GM12878 (cell line): ENCODE measurements at regions not wholly inside any gene's neighbourhood (a gene's known extent, or its start where the extent isn't known, plus 50 kb on each side); places are given as distances from the start of the nearest gene placed in this dataset.

Experiments used
- ATAC-seq: fragments of 200-7000 bp; cut with Tn5 transposase; 3 replicates; pipeline ENCODE4 v1.9.1; 2020; ENCODE audit warnings: mild to moderate bottlenecking, moderate library complexity
- BruUV-seq: library from RNA; stranded (reverse); fragments of 400-500 nt; replicated peaks from 2 replicates; lab custom pipeline; 2021; lab: Mats Ljungman, UMichigan
- CTCF ChIA-PET: fragments of 300-600 bp; sonication (Branson Sonifier 250); formaldehyde crosslinking; extraction: SDS; loops from one replicate; lab custom pipeline; 2021; ENCODE audit warnings: inconsistent platforms; lab: Yijun Ruan, JAX
- POLR2A ChIA-PET: fragments of 350-600 bp; formaldehyde crosslinking; extraction: SDS; loops from one replicate; lab custom pipeline; 2021; ENCODE audit warnings: inconsistent platforms; lab: Charles Lee
- RAD21 ChIA-PET: fragments of 300-600 bp; sonication (Branson Sonifier 250); formaldehyde crosslinking; loops from one replicate; lab custom pipeline; 2023; ENCODE audit warnings: antibody characterized with exemption; ENCODE audit not compliant: unreplicated experiment; lab: Charles Lee
- SMC1A ChIA-PET: fragments of 300-600 bp; sonication (Branson Sonifier 250); formaldehyde crosslinking; loops from one replicate; lab custom pipeline; 2023; ENCODE audit not compliant: unreplicated experiment, uncharacterized antibody; lab: Charles Lee
- DNase-seq: peaks from one replicate; pipeline ENCODE4 v3.0.0-alpha.2; 2011; ENCODE audit warnings: low read depth, low spot score
- FAIRE-seq: peaks from 3 replicates; lab custom pipeline; 2011; peaks lifted over from hg19 to GRCh38; lab: Jason Lieb, UNC
- H2AFZ ChIP-seq: 2 replicates; pipeline ENCODE4 v1.6.0; 2011; ENCODE audit warnings: low read depth, low read length, control low read depth; ENCODE audit not compliant: control insufficient read depth
- H3K27ac ChIP-seq: 2 replicates; pipeline ENCODE4 v1.5.1; 2011; ENCODE audit warnings: control low read depth; ENCODE audit not compliant: control insufficient read depth, insufficient read depth
- H3K27me3 ChIP-seq, 2 experiments: replicated peaks in 1 of 2; 2 replicates each; pipeline versions ENCODE4 v1.6.0 to v1.6.1; 2011; ENCODE audit warnings: low read length in 1 of 2; ENCODE audit not compliant: control insufficient read depth in 2 of 2, insufficient read depth in 2 of 2
- H3K36me3 ChIP-seq, 2 experiments: 2 replicates each; pipeline ENCODE4 v1.5.1; 2011; ENCODE audit warnings: low read length in 1 of 2; ENCODE audit not compliant: control insufficient read depth in 2 of 2, insufficient read depth in 2 of 2
- H3K4me1 ChIP-seq: 2 replicates; pipeline ENCODE4 v1.6.1; 2011; ENCODE audit warnings: mild to moderate bottlenecking, low read length, moderate library complexity, mixed read lengths; ENCODE audit not compliant: control insufficient read depth, insufficient read depth
- H3K4me2 ChIP-seq: 2 replicates; pipeline ENCODE4 v1.6.0; 2011; ENCODE audit warnings: control low read depth; ENCODE audit not compliant: control insufficient read depth, insufficient read depth
- H3K4me3 ChIP-seq: fragments of 200-600 bp; sonication (generic); 2 replicates; pipeline ENCODE4 v1.5.1; 2016
- H3K79me2 ChIP-seq: 2 replicates; pipeline ENCODE4 v1.6.0; 2011; ENCODE audit warnings: low read length; ENCODE audit not compliant: control insufficient read depth, insufficient read depth
- H3K9ac ChIP-seq: 2 replicates; pipeline ENCODE4 v1.8.0; 2011; ENCODE audit warnings: low read length, control low read depth, mixed read lengths; ENCODE audit not compliant: control insufficient read depth, insufficient read depth
- H3K9me3 ChIP-seq: replicated peaks from 3 replicates; pipeline ENCODE4 v1.5.1; 2011; ENCODE audit warnings: mild to moderate bottlenecking, low read length; ENCODE audit not compliant: control insufficient read depth, insufficient read depth
- H4K20me1 ChIP-seq: 2 replicates; pipeline ENCODE4 v1.6.0; 2011; ENCODE audit not compliant: control insufficient read depth, insufficient read depth
- ATF2 ChIP-seq: IDR thresholded peaks from 2 replicates; pipeline ENCODE4 v1.6.1; 2012; ENCODE audit warnings: low read length, inconsistent platforms
- CUX1 ChIP-seq: IDR thresholded peaks from 2 replicates; pipeline ENCODE4 v1.6.1; 2012; ENCODE audit warnings: improper control_type of control experiment, low read depth, low read length; ENCODE audit not compliant: insufficient replicate concordance
- HDGF ChIP-seq: fragments of 450-650 bp; IDR thresholded peaks from 2 replicates; pipeline ENCODE4 v1.6.1; 2016; ENCODE audit warnings: antibody characterized with exemption
- HSF1 ChIP-seq: fragments of 150-350 bp; IDR thresholded peaks from 2 replicates; pipeline ENCODE4 v1.6.1; 2014; ENCODE audit warnings: mild to moderate bottlenecking, low read depth, low read length
- IKZF1 ChIP-seq: fragments of 450-650 bp; conservative IDR thresholded peaks from 2 replicates; pipeline ENCODE4 v1.6.1; 2017; ENCODE audit warnings: antibody characterized with exemption, mild to moderate bottlenecking
- KLF5 ChIP-seq: fragments of 450-650 bp; IDR thresholded peaks from 2 replicates; pipeline ENCODE4 v1.6.1; 2014; ENCODE audit warnings: mild to moderate bottlenecking; ENCODE audit not compliant: partially characterized antibody
- MEF2B ChIP-seq: fragments of 450-650 bp; IDR thresholded peaks from 2 replicates; pipeline ENCODE4 v1.6.1; 2018; ENCODE audit warnings: mild to moderate bottlenecking, moderate library complexity; ENCODE audit not compliant: partially characterized antibody, poor library complexity, severe bottlenecking
- RFX5 ChIP-seq: IDR thresholded peaks from 2 replicates; pipeline ENCODE4 v1.6.1; 2011; ENCODE audit warnings: low read depth, low read length, improper control_type of control experiment
- TAF1 ChIP-seq: IDR thresholded peaks from 2 replicates; pipeline ENCODE4 v1.6.1; 2011; ENCODE audit warnings: mild to moderate bottlenecking, low read depth, low read length, borderline replicate concordance
- WGBS: methylation state at CpG from one replicate; pipeline ENCODE4 v1.1.6; 2016; ENCODE audit warnings: low lambda C conversion rate; ENCODE audit not compliant: insufficient replicate concordance, insufficient coverage; ENCODE audit errors: missing lambda C conversion rate; 5-methylcytosine and 5-hydroxymethylcytosine counted together
- in situ Hi-C: fragments of 300-500 bp; cut with MboI; formaldehyde crosslinking; loops from 9 replicates; pipeline ENCODE4 v1.14.3; 2018; ENCODE audit warnings: mixed read lengths
- intact Hi-C: fragments of 100-400 bp; cut with micrococcal nuclease; formaldehyde crosslinking; loops from one replicate; pipeline ENCODE4 v1.14.2; 2022; ENCODE audit not compliant: unreplicated experiment

GRCh38 chr15:39267685-39268084, 313.2 kb upstream of the THBS1 start:
- no peak overlapping the region for H3K27ac ChIP-seq
- H3K36me3 ChIP-seq = no peaks in the 10 kb centered on the region
- BruUV-seq = no TSS peak
- H3K4me1 ChIP-seq = no peaks in the 10 kb centered on the region
- no peak overlapping the region for H2AFZ ChIP-seq
- H3K9me3 ChIP-seq = no peaks in the 10 kb centered on the region
- H3K27me3 ChIP-seq = no peaks in the 10 kb centered on the region
- no peak overlapping the region for H3K9ac ChIP-seq
- RAD21 ChIA-PET = no interaction called here
- H3K4me3 ChIP-seq = no peak overlapping the region
- FAIRE-seq (no peak), ATAC-seq (peak; percentile 75), DNase-seq (no peak)
- 61% methylated on average over 7 of the region's 7 CpGs for WGBS
- no peaks in the 10 kb centered on the region for H4K20me1 ChIP-seq
- in situ Hi-C loops (no loop called here), intact Hi-C loops (no loop called here)
- no peaks in the 10 kb centered on the region for H3K79me2 ChIP-seq
- no peak overlapping the region for H3K4me2 ChIP-seq
- SMC1A ChIA-PET = interaction anchor here (0.6 kb wide), 2 partner anchors 130 to 568 kb away, joined by 3 read pairs; no protein-coding TSS in a partner anchor
- POLR2A ChIA-PET = no interaction called here
- TF ChIP-seq TAF1 (no peak), IKZF1 (no peak), MEF2B (no peak), ATF2 (no peak), RFX5 (no peak), HSF1 (no peak), CUX1 (no peak), HDGF (no peak), KLF5 (no peak)
- CTCF ChIA-PET = interaction anchor here (1.3 to 1.4 kb wide), 2 partner anchors 9 to 312 kb away, joined by 3 to 5 read pairs; no protein-coding TSS in a partner anchor
